SK-N-SH (cell line): ENCODE measurements at regions not wholly inside any gene's neighbourhood (a gene's known extent, or its start where the extent isn't known, plus 50 kb on each side); places are given as distances from the start of the nearest gene placed in this dataset.

ENCODE experiments used
- CTCF ChIA-PET: fragments of 300-600, 350-600 bp; formaldehyde crosslinking; extraction: SDS; loops from one replicate; lab custom pipeline; 2021; lab: Yijun Ruan, JAX
- POLR2A ChIA-PET: fragments of 350-600 bp; sonication (Branson Sonifier 250); formaldehyde crosslinking; extraction: SDS; loops from one replicate; lab custom pipeline; 2020; ENCODE audit warnings: antibody characterized with exemption, inconsistent platforms; lab: Yijun Ruan, JAX
- DNase-seq: peaks from one replicate; pipeline ENCODE4 v3.0.0; 2012
- H2AFZ ChIP-seq: fragments of 200-600 bp; sonication (generic); 2 replicates; pipeline ENCODE4 v1.8.1; 2016; ENCODE audit warnings: antibody characterized with exemption, mild to moderate bottlenecking, low read depth
- H3F3A ChIP-seq: fragments of 200-600 bp; sonication (generic); replicated peaks from 2 replicates; pipeline ENCODE3; 2016; ENCODE audit warnings: antibody characterized with exemption, mild to moderate bottlenecking; ENCODE audit not compliant: insufficient read depth
- H3K27ac ChIP-seq, 2 experiments: fragments of 200-500 bp in 1 of 2; fragments of 200-600 bp in 1 of 2; sonication (Bioruptor generic) in 1 of 2; sonication (generic), shearing (Covaris generic) in 1 of 2; 2 replicates each; pipeline versions ENCODE4 v1.5.1 to v1.6.1; 2014 to 2016; ENCODE audit warnings: low read depth in 2 of 2, inconsistent platforms in 1 of 2, low read length in 1 of 2, mild to moderate bottlenecking in 1 of 2, mixed read lengths in 1 of 2
- H3K27me3 ChIP-seq: fragments of 200-600 bp; sonication (generic), shearing (Covaris generic); 2 replicates; pipeline ENCODE4 v1.6.1; 2016; ENCODE audit warnings: mixed run types; ENCODE audit not compliant: insufficient read depth
- H3K36me3 ChIP-seq, 2 experiments: fragments of 200-500 bp in 1 of 2; fragments of 200-600 bp in 1 of 2; sonication (Bioruptor generic) in 1 of 2; sonication (generic) in 1 of 2; replicated peaks in 1 of 2; 2 replicates each; pipeline versions ENCODE3 to v1.5.1; 2014 to 2016; ENCODE audit warnings: low read length in 1 of 2, mild to moderate bottlenecking in 1 of 2; ENCODE audit not compliant: insufficient read depth in 2 of 2, control insufficient read depth in 1 of 2
- H3K4me1 ChIP-seq, 2 experiments: fragments of 200-500 bp in 1 of 2; fragments of 200-600 bp in 1 of 2; sonication (Bioruptor generic) in 1 of 2; sonication (generic), shearing (Covaris generic) in 1 of 2; 2 replicates each; pipeline versions ENCODE4 v1.5.1 to v1.6.1; 2014 to 2016; ENCODE audit warnings: low read depth in 1 of 2, low read length in 1 of 2, mixed run types in 1 of 2; ENCODE audit not compliant: insufficient read depth in 2 of 2, control insufficient read depth in 1 of 2
- H3K4me2 ChIP-seq: fragments of 200-600 bp; sonication (generic), shearing (Covaris generic); 2 replicates; pipeline ENCODE4 v1.6.1; 2017; ENCODE audit warnings: mixed run types
- H3K4me3 ChIP-seq, 2 experiments: fragments of 200-500 bp in 1 of 2; fragments of 200-600 bp in 1 of 2; sonication (Bioruptor generic) in 1 of 2; sonication (generic), shearing (Covaris generic) in 1 of 2; 2 replicates each; pipeline versions ENCODE4 v1.5.1 to v1.8.1; 2014 to 2016; ENCODE audit warnings: low read depth in 2 of 2, inconsistent platforms in 1 of 2, low read length in 1 of 2, mild to moderate bottlenecking in 1 of 2, mixed read lengths in 1 of 2, moderate library complexity in 1 of 2
- H3K79me2 ChIP-seq: fragments of 200-600 bp; sonication (generic); 2 replicates; pipeline ENCODE4 v1.8.1; 2017; ENCODE audit warnings: mild to moderate bottlenecking; ENCODE audit not compliant: insufficient read depth
- H3K9ac ChIP-seq: fragments of 200-600 bp; sonication (generic); 2 replicates; pipeline ENCODE4 v1.6.1; 2017; ENCODE audit warnings: mixed run types
- H3K9me2 ChIP-seq: fragments of 200-600 bp; sonication (generic); 2 replicates; pipeline ENCODE4 v1.6.1; 2017; ENCODE audit warnings: mixed run types
- H3K9me3 ChIP-seq: fragments of 200-600 bp; sonication (generic); 2 replicates; pipeline ENCODE4 v1.6.1; 2017; ENCODE audit warnings: mixed run types, mild to moderate bottlenecking, moderate library complexity
- H4K20me1 ChIP-seq: fragments of 200-600 bp; sonication (generic); 2 replicates; pipeline ENCODE4 v1.6.1; 2017; ENCODE audit warnings: mild to moderate bottlenecking, mixed run types; ENCODE audit not compliant: insufficient read depth
- EP300 ChIP-seq, 2 experiments: IDR thresholded peaks; 2 replicates each; pipeline versions ENCODE4 v1.4.0 to v1.6.1; 2012; ENCODE audit warnings: borderline replicate concordance in 1 of 2, low read depth in 1 of 2, low read length in 1 of 2
- FOXJ3 ChIP-seq: sonication (generic); formaldehyde crosslinking; IDR thresholded peaks from 2 replicates; pipeline ENCODE4 v1.5.1; 2020; ENCODE audit warnings: mild to moderate bottlenecking, missing genetic modification reagents
- MEF2A ChIP-seq: IDR thresholded peaks from 2 replicates; pipeline ENCODE4 v1.4.0; 2012; ENCODE audit warnings: low read depth, borderline replicate concordance
- NFIC ChIP-seq: IDR thresholded peaks from 2 replicates; pipeline ENCODE4 v1.4.0; 2012; ENCODE audit warnings: borderline replicate concordance
- NRF1 ChIP-seq: IDR thresholded peaks from 2 replicates; pipeline ENCODE4 v1.6.1; 2012; ENCODE audit warnings: low read depth, mild to moderate bottlenecking, low read length
- PBX3 ChIP-seq: IDR thresholded peaks from 2 replicates; pipeline ENCODE4; 2012
- POLR2AphosphoS5 ChIP-seq: IDR thresholded peaks from 2 replicates; pipeline ENCODE4 v1.6.1; 2012; ENCODE audit warnings: low read depth, low read length
- RAD21 ChIP-seq: IDR thresholded peaks from 2 replicates; pipeline ENCODE4 v1.6.1; 2012; ENCODE audit warnings: mild to moderate bottlenecking, low read length
- RCOR1 ChIP-seq: fragments of 150-350 bp; IDR thresholded peaks from 2 replicates; pipeline ENCODE4 v1.6.1; 2017; ENCODE audit warnings: antibody characterized with exemption, low read length
- REST ChIP-seq: IDR thresholded peaks from 2 replicates; pipeline ENCODE4 v1.6.1; 2012; ENCODE audit warnings: mild to moderate bottlenecking, low read depth, low read length, moderate library complexity
- RFX5 ChIP-seq: IDR thresholded peaks from 2 replicates; pipeline ENCODE4 v1.6.1; 2012; ENCODE audit warnings: mild to moderate bottlenecking, improper control_type of control experiment, low read length
- TCF12 ChIP-seq: IDR thresholded peaks from 2 replicates; pipeline ENCODE4 v1.4.0; 2012
- TEAD4 ChIP-seq: IDR thresholded peaks from 2 replicates; pipeline ENCODE4 v1.4.0; 2012; ENCODE audit warnings: mild to moderate bottlenecking, borderline replicate concordance; ENCODE audit not compliant: insufficient read depth
- USF2 ChIP-seq: fragments of 150-350 bp; IDR thresholded peaks from 2 replicates; pipeline ENCODE4 v1.6.1; 2017; ENCODE audit warnings: antibody characterized with exemption, low read length, low read depth, borderline replicate concordance
- YY1 ChIP-seq: IDR thresholded peaks from 2 replicates; pipeline ENCODE4 v1.4.0; 2012; ENCODE audit warnings: low read depth, mild to moderate bottlenecking
- ZBTB33 ChIP-seq: IDR thresholded peaks from 2 replicates; pipeline ENCODE4 v1.4.0; 2012; ENCODE audit warnings: low read depth, borderline replicate concordance
- WGBS: methylation state at CpG from one replicate; pipeline ENCODE4 v1.1.6; 2017; ENCODE audit warnings: low lambda C conversion rate; 5-methylcytosine and 5-hydroxymethylcytosine counted together
- TF ChIP-seq, protein P1 (sequence below): IDR thresholded peaks from 2 replicates; pipeline ENCODE4 v1.4.0; 2012; ENCODE audit warnings: low read depth

DNA sequence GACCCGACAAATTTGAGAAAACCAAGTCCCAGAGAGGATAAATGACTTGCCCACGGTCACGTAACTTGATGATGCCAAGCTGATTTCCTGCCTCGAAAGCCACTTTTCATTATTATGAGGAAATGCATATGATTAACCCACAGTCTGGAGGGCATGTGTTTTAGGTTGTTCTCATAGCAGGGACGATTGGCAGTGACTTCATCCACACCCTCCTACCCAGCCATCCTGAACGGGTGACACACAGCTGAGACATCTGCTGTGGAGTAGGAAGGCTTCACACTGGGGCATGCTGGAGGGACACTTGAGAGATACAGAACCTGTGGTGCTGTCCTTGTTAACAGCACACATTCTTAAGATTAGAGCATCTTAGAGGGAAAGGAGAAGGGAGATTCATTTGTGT is 65.4 kb upstream of the WDFY2 start:
- POLR2A ChIA-PET, result no interaction called here
- no peaks in the 10 kb centered on the region for H3K27me3 ChIP-seq
- H3K4me2 ChIP-seq, result no peak overlapping the region
- CTCF ChIA-PET, result no interaction called here
- no peak overlapping the region for H2AFZ ChIP-seq
- no peaks in the 10 kb centered on the region for H3K9me2 ChIP-seq
- no peak overlapping the region; a peak in 1 of 4 replicates for H3K27ac ChIP-seq
- no peak for DNase-seq
- no peak overlapping the region for H3K4me3 ChIP-seq
- no peak overlapping the region for H3K9ac ChIP-seq
- H3F3A ChIP-seq, result peaks cover 7% of the 10 kb centered on the region
- H3K36me3 ChIP-seq, result no peaks in the 10 kb centered on the region
- no peaks in the 10 kb centered on the region for H4K20me1 ChIP-seq
- peaks cover 11 to 12% of the 10 kb centered on the region in 2 experiments for H3K4me1 ChIP-seq
- no peak for TF ChIP-seq REST
- no peak for TF ChIP-seq RAD21
- no peak for TF ChIP-seq ZBTB33
- TF ChIP-seq MEF2A, result no peak
- TF ChIP-seq TEAD4, result no peak
- no peak for TF ChIP-seq RCOR1
- 0 out of 2 replicates have a peak, but pooled peaks have one; percentile 8 for TF ChIP-seq TCF12
- TF ChIP-seq PBX3, result no peak
- 48% methylated on average over 6 of the region's 6 CpGs for WGBS
- H3K9me3 ChIP-seq, result peaks cover 4% of the 10 kb centered on the region; the same call in 1 of the 2 replicates
- H3K79me2 ChIP-seq, result no peaks in the 10 kb centered on the region

DNA sequence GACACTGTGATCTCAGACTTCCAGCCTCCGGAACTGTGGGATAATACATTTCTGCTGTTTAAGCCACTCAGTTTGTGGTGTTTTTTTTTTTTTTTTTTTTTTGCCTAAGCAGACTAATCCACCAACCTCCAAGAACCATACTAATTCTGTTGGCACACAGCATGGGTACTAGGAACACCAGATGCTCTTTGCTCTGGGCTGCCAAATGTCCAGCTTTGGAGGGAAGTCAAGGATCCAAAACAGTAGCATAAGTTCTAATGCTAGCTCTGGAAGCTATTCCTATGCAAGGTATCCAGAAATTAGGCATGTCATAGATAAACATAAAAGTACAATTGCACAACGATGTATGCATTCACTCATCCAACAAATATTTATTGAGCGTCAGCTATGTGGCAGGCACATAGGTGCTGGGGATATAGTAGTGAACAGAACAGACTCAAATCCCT is 64.5 kb upstream of the WDFY2 start:
- no peaks in the 10 kb centered on the region for H4K20me1 ChIP-seq
- no peak overlapping the region for H2AFZ ChIP-seq
- peaks cover 15 to 19% of the 10 kb centered on the region in 2 experiments for H3K4me1 ChIP-seq
- CTCF ChIA-PET, result no interaction called here
- peaks cover 8% of the 10 kb centered on the region for H3F3A ChIP-seq
- H3K4me2 ChIP-seq, result no peak overlapping the region
- no peak overlapping the region for H3K27ac ChIP-seq
- H3K9ac ChIP-seq, result no peak overlapping the region
- DNase-seq, result no peak
- no peaks in the 10 kb centered on the region for H3K9me2 ChIP-seq
- peaks cover 4% of the 10 kb centered on the region; the same call in 1 of the 2 replicates for H3K9me3 ChIP-seq
- WGBS, result 73% methylated on average over 3 of the region's 3 CpGs
- H3K27me3 ChIP-seq, result no peaks in the 10 kb centered on the region
- H3K4me3 ChIP-seq, result no peak overlapping the region
- H3K79me2 ChIP-seq, result no peaks in the 10 kb centered on the region
- POLR2A ChIA-PET, result no interaction called here
- no peaks in the 10 kb centered on the region for H3K36me3 ChIP-seq
- TF ChIP-seq, protein P1, sequence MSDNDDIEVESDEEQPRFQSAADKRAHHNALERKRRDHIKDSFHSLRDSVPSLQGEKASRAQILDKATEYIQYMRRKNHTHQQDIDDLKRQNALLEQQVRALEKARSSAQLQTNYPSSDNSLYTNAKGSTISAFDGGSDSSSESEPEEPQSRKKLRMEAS, result no peak
- TF ChIP-seq POLR2AphosphoS5 (no peak), TEAD4 (no peak), MEF2A (no peak), FOXJ3 (CRISPR knock-in tag) (no peak), USF2 (no peak), NRF1 (no peak), EP300 (IDR thresholded peaks at IDR 0.05; ENCODE audit: borderline replicate concordance in 1 of 2, low read depth in 1 of 2, low read length in 1 of 2) (no peak), RFX5 (no peak), NFIC (no peak), YY1 (no peak), RCOR1 (no peak), ZBTB33 (no peak)
